Upper lobe of left lung (tissue), 4 donors: ENCODE measurements at regions not wholly inside any gene's neighbourhood (a gene's known extent, or its start where the extent isn't known, plus 50 kb on each side); places are given as distances from the start of the nearest gene placed in this dataset.
"Not testable (repeated sequence)": the region's sequence is repeated elsewhere in the genome, so short reads cannot be mapped to it uniquely, and the experiment has no call there.

ENCODE experiments used
- EP300 ChIP-seq, 4 donors: sonication (generic); formaldehyde crosslinking; IDR thresholded peaks; one replicate each; pipeline ENCODE4 v1.5.1; 2017; ENCODE audit warnings: antibody characterized with exemption in 4 of 4, control low read depth in 2 of 4
- POLR2A ChIP-seq, 4 donors: fragments of 450-650 bp; IDR thresholded peaks; one replicate each; pipeline ENCODE4 v1.5.1; 2016 to 2017; ENCODE audit warnings: antibody characterized with exemption in 4 of 4, mild to moderate bottlenecking in 2 of 4
- POLR2AphosphoS5 ChIP-seq, 2 donors: sonication (generic); formaldehyde crosslinking; IDR thresholded peaks; one replicate each; pipeline ENCODE4 v1.5.1; 2017; ENCODE audit warnings: antibody characterized with exemption in 2 of 2
- TF ChIP-seq, protein P1 (sequence below), 6 experiments: fragments of 450-650 bp in 4 of 6; fragments of 200-600 bp in 2 of 6; sonication (generic) in 2 of 6; IDR thresholded peaks; one replicate each; pipeline ENCODE4 v1.5.1; 2016 to 2019; ENCODE audit warnings: antibody characterized with exemption in 6 of 6

DNA sequence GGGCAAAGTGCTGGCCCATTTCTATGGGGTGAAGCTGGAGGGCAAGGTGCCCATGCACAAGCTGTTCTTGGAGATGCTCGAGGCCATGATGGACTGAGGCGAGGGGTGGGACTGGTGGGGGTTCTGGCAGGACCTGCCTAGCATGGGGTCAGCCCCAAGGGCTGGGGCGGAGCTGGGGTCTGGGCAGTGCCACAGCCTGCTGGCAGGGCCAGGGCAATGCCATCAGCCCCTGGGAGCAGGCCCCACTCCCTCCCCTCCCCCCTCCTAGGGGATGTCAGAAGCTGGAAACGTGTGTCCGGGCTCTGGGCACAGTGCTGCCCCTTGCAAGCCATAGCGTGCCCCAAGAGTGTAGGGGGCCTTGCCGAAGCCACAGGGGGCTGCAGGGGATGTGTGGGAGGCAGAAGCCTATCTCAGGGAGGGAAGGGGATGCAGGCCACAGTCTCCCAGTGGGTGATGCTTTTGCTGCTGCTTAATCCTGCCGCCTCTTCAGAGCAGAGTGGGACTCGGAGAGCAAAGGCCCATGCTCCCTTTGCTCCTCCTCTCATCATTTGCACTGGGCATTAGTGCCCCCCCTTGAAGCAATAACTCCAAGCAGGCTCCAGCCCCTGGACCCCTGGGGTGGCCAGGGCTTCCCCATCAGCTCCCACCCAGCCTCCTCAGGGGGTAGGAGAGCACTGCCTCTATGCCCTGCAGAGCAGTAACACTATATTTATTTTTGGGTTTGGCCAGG is 85.2 kb downstream of the MRPL57 start:
- TF ChIP-seq, protein P1, sequence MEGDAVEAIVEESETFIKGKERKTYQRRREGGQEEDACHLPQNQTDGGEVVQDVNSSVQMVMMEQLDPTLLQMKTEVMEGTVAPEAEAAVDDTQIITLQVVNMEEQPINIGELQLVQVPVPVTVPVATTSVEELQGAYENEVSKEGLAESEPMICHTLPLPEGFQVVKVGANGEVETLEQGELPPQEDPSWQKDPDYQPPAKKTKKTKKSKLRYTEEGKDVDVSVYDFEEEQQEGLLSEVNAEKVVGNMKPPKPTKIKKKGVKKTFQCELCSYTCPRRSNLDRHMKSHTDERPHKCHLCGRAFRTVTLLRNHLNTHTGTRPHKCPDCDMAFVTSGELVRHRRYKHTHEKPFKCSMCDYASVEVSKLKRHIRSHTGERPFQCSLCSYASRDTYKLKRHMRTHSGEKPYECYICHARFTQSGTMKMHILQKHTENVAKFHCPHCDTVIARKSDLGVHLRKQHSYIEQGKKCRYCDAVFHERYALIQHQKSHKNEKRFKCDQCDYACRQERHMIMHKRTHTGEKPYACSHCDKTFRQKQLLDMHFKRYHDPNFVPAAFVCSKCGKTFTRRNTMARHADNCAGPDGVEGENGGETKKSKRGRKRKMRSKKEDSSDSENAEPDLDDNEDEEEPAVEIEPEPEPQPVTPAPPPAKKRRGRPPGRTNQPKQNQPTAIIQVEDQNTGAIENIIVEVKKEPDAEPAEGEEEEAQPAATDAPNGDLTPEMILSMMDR (IDR thresholded peaks at IDR 0.05) = not testable (repeated sequence)
- not testable (repeated sequence) for TF ChIP-seq POLR2A, POLR2AphosphoS5, EP300 (IDR thresholded peaks at IDR 0.05)
